Chondrocyte (in vitro differentiated cells): ENCODE measurements at regions not wholly inside any gene's neighbourhood (a gene's known extent, or its start where the extent isn't known, plus 50 kb on each side); places are given as distances from the start of the nearest gene placed in this dataset.

Experiments
- DNase-seq: peaks from one replicate; pipeline ENCODE4 v3.0.0; 2021; ENCODE audit warnings: mixed read lengths, low spot score
- H3K27ac Mint-ChIP-seq: one replicate; pipeline ENCODE4 v1.8.0; 2021; ENCODE audit warnings: mild to moderate bottlenecking, moderate library complexity, mixed read lengths; ENCODE audit not compliant: unreplicated experiment
- H3K27me3 Mint-ChIP-seq: 2 replicates; pipeline ENCODE4 v1.8.0; 2021; ENCODE audit warnings: low read depth, mixed read lengths
- H3K36me3 Mint-ChIP-seq: 2 replicates; pipeline ENCODE4 v1.8.0; 2021; ENCODE audit warnings: low read depth, mixed read lengths
- H3K4me1 Mint-ChIP-seq: 2 replicates; pipeline ENCODE4 v1.8.0; 2021; ENCODE audit warnings: low read depth, mild to moderate bottlenecking, mixed read lengths
- H3K4me3 Mint-ChIP-seq: one replicate; pipeline ENCODE4 v1.8.0; 2021; ENCODE audit warnings: mild to moderate bottlenecking, moderate library complexity, mixed read lengths; ENCODE audit not compliant: unreplicated experiment
- H3K9me3 Mint-ChIP-seq: 2 replicates; pipeline ENCODE4 v1.8.0; 2021; ENCODE audit warnings: low read depth, mixed read lengths
- CTCF ChIP-seq: fragments of 200-600 bp; sonication (generic); IDR thresholded peaks from 2 replicates; pipeline ENCODE4 v1.5.0; 2021; ENCODE audit warnings: antibody characterized with exemption, mild to moderate bottlenecking, moderate library complexity

- Mint-ChIP-seq H3K4me3 (no peak overlapping the region), H3K9me3 (no peaks in the 10 kb centered on the region), H3K27me3 (peaks cover 3% of the 10 kb centered on the region), H3K4me1 (peaks cover 6% of the 10 kb centered on the region), H3K27ac (no peak overlapping the region), H3K36me3 (no peaks in the 10 kb centered on the region)
- no peak for TF ChIP-seq CTCF
- DNase-seq = no peak
These were observed 715.8 kb upstream of the ID2 start for GRCh38 chr2:7966032-7966431.

- Mint-ChIP-seq H3K27me3 (peaks cover 3% of the 10 kb centered on the region), H3K36me3 (no peaks in the 10 kb centered on the region), H3K4me1 (peaks cover 20% of the 10 kb centered on the region), H3K27ac (no peak overlapping the region), H3K9me3 (no peaks in the 10 kb centered on the region), H3K4me3 (no peak overlapping the region)
- no peak for TF ChIP-seq CTCF
- no peak for DNase-seq
These were observed 714.0 kb upstream of the ID2 start for GRCh38 chr2:7967707-7968405.

- no peak for TF ChIP-seq CTCF
- no peaks in the 10 kb centered on the region for H3K9me3 Mint-ChIP-seq
- H3K36me3 Mint-ChIP-seq = no peaks in the 10 kb centered on the region
- no peak for DNase-seq
- peaks cover 27% of the 10 kb centered on the region for H3K4me1 Mint-ChIP-seq
- H3K27ac Mint-ChIP-seq = no peak overlapping the region
- peaks cover 5% of the 10 kb centered on the region for H3K27me3 Mint-ChIP-seq
- no peak overlapping the region for H3K4me3 Mint-ChIP-seq
These were observed 711.9 kb upstream of the ID2 start for GRCh38 chr2:7969756-7970515.

GRCh38 chr2:7971248-7971647, 710.6 kb upstream of the ID2 start:
- no peak overlapping the region for H3K27ac Mint-ChIP-seq
- DNase-seq = no peak
- peaks cover 10% of the 10 kb centered on the region for H3K27me3 Mint-ChIP-seq
- H3K4me1 Mint-ChIP-seq = peaks cover 27% of the 10 kb centered on the region
- no peak for TF ChIP-seq CTCF
- no peaks in the 10 kb centered on the region for H3K36me3 Mint-ChIP-seq
- H3K9me3 Mint-ChIP-seq = no peaks in the 10 kb centered on the region
- H3K4me3 Mint-ChIP-seq = no peak overlapping the region

GRCh38 chr2:7971841-7972240, 710.0 kb upstream of the ID2 start:
- no peak for TF ChIP-seq CTCF
- no peak for DNase-seq
- Mint-ChIP-seq H3K36me3 (no peaks in the 10 kb centered on the region), H3K4me1 (peaks cover 27% of the 10 kb centered on the region), H3K27me3 (peaks cover 10% of the 10 kb centered on the region), H3K27ac (no peak overlapping the region), H3K4me3 (no peak overlapping the region), H3K9me3 (no peaks in the 10 kb centered on the region)
